Loucy (cell line): ENCODE measurements at regions not wholly inside any gene's neighbourhood (a gene's known extent, or its start where the extent isn't known, plus 50 kb on each side); places are given as distances from the start of the nearest gene placed in this dataset.

ENCODE experiments used
- H2AFZ ChIP-seq: fragments of 200-600 bp; sonication (generic); 2 replicates; pipeline ENCODE4 v1.6.0; 2016; ENCODE audit warnings: antibody characterized with exemption, mild to moderate bottlenecking, low read length, moderate library complexity
- H3F3A ChIP-seq: fragments of 200-600 bp; 2 replicates; pipeline ENCODE4 v1.6.0; 2016; ENCODE audit warnings: antibody characterized with exemption, low read depth, mild to moderate bottlenecking
- H3K27me3 ChIP-seq: fragments of 200-600 bp; sonication (generic); 2 replicates; pipeline ENCODE4 v1.6.1; 2014; ENCODE audit warnings: low read length, mild to moderate bottlenecking; ENCODE audit not compliant: insufficient read depth, poor library complexity, severe bottlenecking
- H3K36me3 ChIP-seq: fragments of 200-600 bp; sonication (generic); 2 replicates; pipeline ENCODE4 v1.6.1; 2016; ENCODE audit warnings: low read length; ENCODE audit not compliant: insufficient read depth
- H3K4me1 ChIP-seq: fragments of 200-600 bp; sonication (generic); 2 replicates; pipeline ENCODE4 v1.5.1; 2014; ENCODE audit warnings: low read length, mild to moderate bottlenecking; ENCODE audit not compliant: insufficient read depth, poor library complexity, severe bottlenecking
- H3K4me2 ChIP-seq: fragments of 200-600 bp; sonication (generic); 2 replicates; pipeline ENCODE4 v1.6.0; 2014; ENCODE audit warnings: antibody characterized with exemption, low read length, low read depth, mild to moderate bottlenecking; ENCODE audit not compliant: poor library complexity, severe bottlenecking
- H3K4me3 ChIP-seq: fragments of 200-600 bp; sonication (generic); 2 replicates; pipeline ENCODE4 v1.5.1; 2014; ENCODE audit warnings: low read length, mild to moderate bottlenecking, mixed read lengths; ENCODE audit not compliant: poor library complexity, severe bottlenecking
- H3K79me2 ChIP-seq: fragments of 200-600 bp; sonication (generic); 2 replicates; pipeline ENCODE4 v1.6.1; 2014; ENCODE audit warnings: low read length; ENCODE audit not compliant: insufficient read depth
- H3K9ac ChIP-seq: fragments of 200-600 bp; sonication (generic); 2 replicates; pipeline ENCODE4 v1.6.0; 2014; ENCODE audit warnings: mild to moderate bottlenecking, low read depth, low read length, moderate library complexity; ENCODE audit not compliant: poor library complexity, severe bottlenecking
- H3K9me2 ChIP-seq: fragments of 200-600 bp; sonication (generic); replicated peaks from 2 replicates; pipeline ENCODE4 v1.6.1; 2016; ENCODE audit warnings: low read depth, low read length, mixed read lengths
- H3K9me3 ChIP-seq: fragments of 200-600 bp; sonication (generic); 2 replicates; pipeline ENCODE4 v1.6.1; 2014; ENCODE audit warnings: mild to moderate bottlenecking, antibody characterized with exemption, low read length, low read depth; ENCODE audit not compliant: insufficient read depth
- H4K20me1 ChIP-seq: fragments of 200-600 bp; sonication (generic); 2 replicates; pipeline ENCODE4 v1.6.0; 2014; ENCODE audit warnings: antibody characterized with exemption, low read length, mild to moderate bottlenecking; ENCODE audit not compliant: insufficient read depth, poor library complexity, severe bottlenecking
- CTCF ChIP-seq: fragments of 200-600 bp; sonication (generic); conservative IDR thresholded peaks from 2 replicates; pipeline ENCODE4 v1.5.1; 2014; ENCODE audit warnings: mild to moderate bottlenecking, antibody characterized with exemption, low read length
- EZH2phosphoT487 ChIP-seq: fragments of 200-600 bp; IDR thresholded peaks from 2 replicates; pipeline ENCODE4 v1.6.1; 2018; ENCODE audit warnings: antibody characterized with exemption, mild to moderate bottlenecking, moderate library complexity, borderline replicate concordance

GRCh38 chr5:129395247-129395646 lies 64.9 kb upstream of the ADAMTS19 start:
- no peaks in the 10 kb centered on the region for H3K79me2 ChIP-seq

DNA sequence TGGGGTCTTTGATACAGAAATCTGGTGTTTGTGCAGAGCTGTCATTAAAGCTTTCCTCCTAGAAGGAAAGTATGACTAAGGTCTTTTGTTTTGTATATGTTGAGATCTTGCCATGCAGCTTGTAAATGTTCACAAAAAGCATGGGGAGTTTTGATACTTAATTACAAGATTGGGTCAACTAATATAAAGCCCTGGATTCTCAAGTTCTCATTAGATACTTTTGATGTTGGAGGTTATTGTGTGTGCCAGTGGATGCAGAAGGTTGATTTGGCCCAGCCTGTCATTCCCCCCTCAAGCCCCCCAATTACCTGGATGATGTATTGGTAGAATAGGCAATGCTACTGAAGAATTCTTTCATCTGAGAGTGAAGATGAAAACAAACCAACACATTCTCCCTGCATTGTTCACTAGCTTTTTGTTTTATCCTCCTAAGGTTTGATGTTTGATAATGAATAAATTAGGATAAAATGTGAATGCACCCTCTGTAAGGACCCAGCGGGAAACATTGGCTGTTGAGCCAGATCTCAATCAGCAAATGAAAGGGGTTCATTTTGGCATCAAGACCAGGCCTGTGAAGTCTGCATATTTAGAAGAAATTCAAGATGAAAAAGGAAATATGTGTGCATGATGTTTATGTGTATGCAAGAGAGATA lies 61.9 kb upstream of the ADAMTS19 start:
- no peaks in the 10 kb centered on the region for H3F3A ChIP-seq
- no peaks in the 10 kb centered on the region for H3K79me2 ChIP-seq
- H3K36me3 ChIP-seq = no peaks in the 10 kb centered on the region
- H3K9me2 ChIP-seq = no peaks in the 10 kb centered on the region
- H3K4me1 ChIP-seq = peaks cover 3% of the 10 kb centered on the region
- H4K20me1 ChIP-seq = no peaks in the 10 kb centered on the region
- TF ChIP-seq EZH2phosphoT487 = no peak
- TF ChIP-seq CTCF = no peak
- H2AFZ ChIP-seq = no peak overlapping the region
- H3K4me2 ChIP-seq = no peak overlapping the region
- H3K9ac ChIP-seq = no peak overlapping the region
- no peaks in the 10 kb centered on the region for H3K9me3 ChIP-seq
- no peak overlapping the region for H3K4me3 ChIP-seq
- no peaks in the 10 kb centered on the region for H3K27me3 ChIP-seq

More at GRCh38 chr5:129395247-129395646, 64.9 kb upstream of the ADAMTS19 start:
- H3K9me2 ChIP-seq = no peaks in the 10 kb centered on the region
- no peaks in the 10 kb centered on the region for H3K36me3 ChIP-seq
- no peak overlapping the region for H3K9ac ChIP-seq
- TF ChIP-seq CTCF (no peak), EZH2phosphoT487 (no peak)
- no peak overlapping the region for H2AFZ ChIP-seq
- no peaks in the 10 kb centered on the region for H3K27me3 ChIP-seq
- H4K20me1 ChIP-seq = no peaks in the 10 kb centered on the region
- H3K4me1 ChIP-seq = no peaks in the 10 kb centered on the region
- H3F3A ChIP-seq = no peaks in the 10 kb centered on the region
- H3K4me3 ChIP-seq = no peak overlapping the region
- no peak overlapping the region for H3K4me2 ChIP-seq
- no peaks in the 10 kb centered on the region for H3K9me3 ChIP-seq

- H3K79me2 ChIP-seq = no peaks in the 10 kb centered on the region
- no peak overlapping the region for H2AFZ ChIP-seq
- H3F3A ChIP-seq = no peaks in the 10 kb centered on the region
- no peak overlapping the region for H3K9ac ChIP-seq
- no peak overlapping the region for H3K4me2 ChIP-seq
- H3K4me3 ChIP-seq = no peak overlapping the region
- H3K9me2 ChIP-seq = no peaks in the 10 kb centered on the region
- no peaks in the 10 kb centered on the region for H3K9me3 ChIP-seq
- no peaks in the 10 kb centered on the region for H3K27me3 ChIP-seq
- TF ChIP-seq CTCF (no peak), EZH2phosphoT487 (no peak)
- H4K20me1 ChIP-seq = no peaks in the 10 kb centered on the region
- H3K36me3 ChIP-seq = no peaks in the 10 kb centered on the region
- peaks cover 3% of the 10 kb centered on the region for H3K4me1 ChIP-seq
Observed at GRCh38 chr5:129399069-129399468, 61.0 kb upstream of the ADAMTS19 start.
